HG03439 (cell line): ENCODE measurements at regions not wholly inside any gene's neighbourhood (a gene's known extent, or its start where the extent isn't known, plus 50 kb on each side); places are given as distances from the start of the nearest gene placed in this dataset.

Experiments
- ATAC-seq: cut with Tn5 transposase; IDR thresholded peaks from one replicate; pipeline ENCODE4 v1.9.1; 2021; ENCODE audit warnings: mild to moderate bottlenecking, moderate library complexity; ENCODE audit not compliant: unreplicated experiment

DNA sequence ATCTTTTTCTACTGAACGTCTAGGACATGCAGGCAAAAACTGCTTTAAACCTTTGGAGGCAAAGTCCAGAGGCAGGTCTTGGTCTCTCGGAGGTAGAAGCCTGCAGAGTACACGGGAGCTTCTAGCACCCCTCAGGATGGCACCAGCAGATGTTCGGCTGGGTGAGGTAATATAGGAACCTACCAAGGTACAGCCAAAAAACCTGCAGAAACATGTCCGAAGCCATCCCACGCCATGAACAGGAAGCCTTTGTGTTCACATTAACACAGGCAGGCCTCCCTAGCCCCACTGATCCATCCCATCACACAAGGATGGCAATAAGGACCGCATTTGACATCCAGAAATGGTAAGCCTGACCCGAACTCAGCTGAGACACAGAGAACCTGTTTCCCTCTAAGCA is 157.9 kb upstream of the HES1 start:
- ATAC-seq = no peak

DNA sequence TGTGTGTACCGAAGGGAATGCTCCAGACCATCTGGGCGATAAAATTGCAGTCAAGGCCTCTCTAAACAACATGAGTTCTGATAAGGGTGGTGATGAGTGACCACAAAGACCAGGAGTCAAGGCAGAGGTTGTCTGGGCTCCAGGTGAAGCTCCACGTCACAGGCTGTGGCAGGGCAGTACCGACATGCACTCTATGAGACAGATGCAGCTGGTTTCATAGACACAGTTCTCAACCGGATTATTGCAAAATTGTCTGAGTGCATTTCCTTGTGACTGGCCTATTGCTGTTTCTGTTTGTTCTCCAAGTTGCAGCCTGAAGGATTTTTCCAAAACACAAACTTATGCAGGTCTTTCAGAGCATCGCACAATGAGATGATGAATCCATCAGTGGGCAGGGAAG is 157.5 kb upstream of the HES1 start:
- no peak for ATAC-seq

GRCh38 chr3:193980326-193980725 is 155.6 kb upstream of the HES1 start:
- no peak for ATAC-seq

DNA sequence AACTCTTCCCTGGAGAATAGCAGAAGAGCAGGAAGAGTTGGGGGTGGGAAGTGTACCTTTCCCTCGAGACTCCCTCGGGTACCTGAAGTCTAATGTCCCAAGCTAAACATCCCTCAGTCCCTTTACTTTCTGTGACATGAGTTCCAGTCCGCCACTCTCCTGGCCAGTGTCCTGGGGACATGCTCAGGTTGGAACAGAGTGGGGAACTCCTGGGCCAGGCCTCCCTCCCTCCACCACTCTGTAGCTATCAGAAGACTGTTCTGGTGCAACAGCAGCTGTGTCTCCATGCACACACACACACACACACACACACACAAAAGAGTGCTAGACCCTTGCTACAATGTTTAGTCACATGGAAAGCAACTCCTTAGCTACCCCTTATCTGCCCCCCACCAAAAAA is 155.0 kb upstream of the HES1 start:
- no peak for ATAC-seq

DNA sequence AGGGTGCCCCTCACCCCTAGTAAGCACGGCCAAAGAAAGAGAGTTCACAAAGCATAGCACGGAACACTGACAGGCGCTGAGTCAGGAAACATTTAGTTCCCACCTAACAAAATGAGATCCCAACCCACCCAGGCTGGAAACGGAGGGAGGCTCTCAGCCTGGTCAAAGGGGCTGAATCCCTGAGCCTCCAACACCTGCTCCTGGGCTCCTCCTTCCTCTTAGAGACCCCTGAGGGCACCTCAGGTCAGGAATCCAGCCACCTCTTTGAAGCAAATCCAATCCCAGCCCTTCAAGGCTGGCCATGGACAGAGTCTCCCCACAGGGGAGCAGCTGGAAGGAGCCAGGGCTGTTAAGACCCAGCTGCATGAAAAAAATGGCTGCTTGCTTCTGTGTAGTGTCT is 154.4 kb upstream of the HES1 start:
- no peak for ATAC-seq

- ATAC-seq = no peak
Measured at GRCh38 chr3:193982258-193982659, 153.7 kb upstream of the HES1 start.

- no peak for ATAC-seq
Measured at GRCh38 chr3:193983846-193984818, 151.8 kb upstream of the HES1 start.

- ATAC-seq = no peak
Measured at GRCh38 chr3:193984876-193985275, 151.1 kb upstream of the HES1 start.

DNA sequence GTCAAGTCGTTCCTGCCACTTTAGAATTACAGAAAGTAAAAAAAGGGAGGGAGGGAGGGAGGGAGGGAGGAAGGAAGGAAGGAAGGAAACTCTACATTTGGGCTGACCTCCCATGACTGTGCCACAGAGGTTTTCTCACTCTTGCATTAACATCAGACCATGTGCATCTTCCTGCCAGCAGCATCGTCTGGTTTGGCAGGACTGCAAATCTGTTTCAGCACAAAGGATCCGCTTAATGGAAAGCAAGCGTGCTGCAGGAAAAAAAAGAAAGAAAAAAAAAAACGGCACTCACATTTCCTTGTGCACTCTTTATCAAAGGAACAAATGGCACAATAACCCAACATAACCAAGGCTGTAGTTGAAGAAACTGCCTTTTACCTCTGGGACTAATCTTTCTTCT is 148.8 kb upstream of the HES1 start:
- no peak for ATAC-seq

GRCh38 chr3:193989186-193989585 is 146.8 kb upstream of the HES1 start:
- no peak for ATAC-seq

DNA sequence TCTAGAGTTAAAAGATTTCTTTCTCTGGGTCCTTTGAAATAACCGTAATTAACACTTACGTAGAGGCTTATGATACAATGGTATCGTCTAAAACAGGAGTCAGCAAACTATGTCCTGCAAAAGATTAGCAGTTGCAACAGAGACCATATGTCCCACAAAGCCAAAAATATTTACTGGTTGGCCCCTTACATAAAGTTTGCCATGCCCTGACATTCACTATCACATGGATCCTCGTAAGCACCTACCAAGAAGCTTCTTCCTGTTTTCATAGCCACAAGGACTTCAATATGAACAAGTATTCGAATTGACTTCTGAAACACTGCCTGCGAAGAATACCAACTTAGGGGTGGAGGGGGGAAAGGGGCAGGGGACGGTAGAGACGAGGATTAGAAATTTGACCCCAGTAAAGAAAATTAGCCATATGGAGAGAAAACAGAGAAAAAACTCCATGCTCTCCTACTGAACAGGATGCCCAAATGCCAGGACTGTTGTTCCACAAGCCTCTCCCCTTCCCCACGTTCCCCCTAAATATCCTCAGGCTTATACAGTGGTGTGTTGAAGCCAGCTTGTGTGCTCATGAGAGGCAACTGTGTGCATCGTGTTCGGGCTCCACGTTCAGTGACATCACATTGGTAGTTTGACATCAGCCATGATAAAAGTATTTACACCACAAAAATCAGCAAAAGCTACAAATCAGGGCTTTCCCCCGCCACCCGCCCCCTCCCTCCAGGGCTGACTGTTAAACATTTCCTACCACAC is 144.1 kb upstream of the HES1 start:
- no peak for ATAC-seq

- no peak for ATAC-seq
Measured at GRCh38 chr3:193992425-193993037, 143.4 kb upstream of the HES1 start.

DNA sequence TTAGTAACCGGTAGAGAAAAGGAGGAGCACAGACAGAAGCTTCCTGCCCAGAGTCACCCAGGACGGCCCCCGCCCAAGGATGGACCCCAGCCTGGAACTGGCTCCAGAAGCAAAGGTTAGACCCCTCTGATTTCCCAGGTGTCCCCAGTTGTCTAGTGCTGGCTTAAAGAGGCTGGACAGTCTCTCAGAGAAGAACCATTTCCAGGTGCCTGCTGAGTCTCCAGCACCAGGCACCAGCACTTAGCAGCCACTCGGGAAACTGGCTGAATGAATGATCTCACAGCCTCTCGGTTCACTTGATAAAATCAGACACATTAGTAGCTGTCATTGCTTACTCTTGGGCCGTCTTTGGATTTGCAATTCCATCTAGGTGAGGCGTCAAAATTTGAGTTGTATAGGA is 139.7 kb upstream of the HES1 start:
- no peak for ATAC-seq

- ATAC-seq = no peak
Measured at GRCh38 chr3:193996641-193997089, 139.3 kb upstream of the HES1 start.

- ATAC-seq = no peak
Measured at GRCh38 chr3:193997228-193998122, 138.5 kb upstream of the HES1 start.

GRCh38 chr3:193998123-193998448 is 137.9 kb upstream of the HES1 start:
- no peak for ATAC-seq

DNA sequence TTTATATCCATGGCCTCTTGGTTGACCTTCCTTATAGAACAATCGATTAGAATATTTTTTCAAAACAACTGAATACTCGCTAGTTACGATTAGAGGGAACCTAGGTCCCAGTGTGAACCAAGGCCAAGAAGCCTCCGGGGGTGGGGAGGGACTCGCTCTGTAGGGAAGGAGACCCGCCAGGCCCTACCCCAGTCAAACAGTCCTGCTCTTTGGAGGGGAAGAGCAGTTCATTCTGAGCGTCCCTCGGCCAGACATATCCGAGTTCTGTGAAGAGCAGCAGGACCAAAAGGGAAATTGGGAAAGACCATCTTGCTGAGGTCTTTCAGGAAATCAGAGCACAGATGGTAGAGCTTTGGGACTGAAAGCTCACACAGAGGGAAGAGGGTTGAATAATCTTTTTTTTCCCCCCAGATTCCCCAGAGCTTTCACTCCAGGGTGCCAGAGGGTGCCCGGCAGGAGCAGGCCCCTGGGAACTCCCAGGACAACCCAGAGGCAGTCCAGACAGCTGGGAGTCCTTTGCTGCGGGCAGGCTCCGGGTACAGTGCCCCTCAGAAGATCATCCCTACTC is 137.2 kb upstream of the HES1 start:
- no peak for ATAC-seq

GRCh38 chr3:194000100-194000499 is 135.8 kb upstream of the HES1 start:
- no peak for ATAC-seq

- no peak for ATAC-seq
Measured at GRCh38 chr3:194000712-194001111, 135.2 kb upstream of the HES1 start.

GRCh38 chr3:194001728-194002459 is 134.1 kb upstream of the HES1 start:
- ATAC-seq = no peak
